PC-3 (cell line): ENCODE measurements at regions not wholly inside any gene's neighbourhood (a gene's known extent, or its start where the extent isn't known, plus 50 kb on each side); places are given as distances from the start of the nearest gene placed in this dataset.

ENCODE experiments used
- ATAC-seq: fragments of 200-7000 bp; cut with Tn5 transposase; 2 replicates; pipeline ENCODE4 v1.9.1; 2020; ENCODE audit warnings: mild to moderate bottlenecking, moderate library complexity
- BruUV-seq: library from RNA; stranded (reverse); fragments of 400-500 nt; replicated peaks from 2 replicates; lab custom pipeline; 2021; lab: Mats Ljungman, UMichigan
- CTCF ChIA-PET: fragments of 300-600 bp; sonication (Branson Sonifier 250); formaldehyde crosslinking; loops from one replicate; lab custom pipeline; 2022; ENCODE audit warnings: antibody characterized with exemption; lab: Charles Lee
- POLR2A ChIA-PET: fragments of 300-600 bp; sonication (Branson Sonifier 250); formaldehyde crosslinking; loops from one replicate; lab custom pipeline; 2022; ENCODE audit warnings: antibody characterized with exemption; ENCODE audit not compliant: unreplicated experiment; lab: Charles Lee
- DNase-seq: peaks from one replicate; pipeline ENCODE4 v3.0.0-alpha.2; 2015
- H2AFZ ChIP-seq: fragments of 300-600 bp; sonication (generic); 2 replicates; pipeline ENCODE4 v1.6.0; 2016; ENCODE audit warnings: antibody characterized with exemption, low read length
- H3F3A ChIP-seq: fragments of 300-600 bp; sonication (generic); one replicate; pipeline ENCODE4 v1.6.0; 2017; ENCODE audit warnings: antibody characterized with exemption, low read length, control low read depth, mild to moderate bottlenecking; ENCODE audit not compliant: unreplicated experiment
- H3K27ac ChIP-seq: fragments of 300-600 bp; sonication (generic); 2 replicates; pipeline ENCODE4 v1.5.1; 2016; ENCODE audit warnings: mild to moderate bottlenecking, low read length
- H3K27me3 ChIP-seq: fragments of 300-600 bp; sonication (generic); 2 replicates; pipeline ENCODE4 v1.6.1; 2016; ENCODE audit warnings: low read length, mixed read lengths
- H3K36me3 ChIP-seq: fragments of 300-600 bp; sonication (generic); 2 replicates; pipeline ENCODE4 v1.6.1; 2016; ENCODE audit warnings: low read depth, mixed run types, low read length, mixed read lengths
- H3K4me1 ChIP-seq: fragments of 300-600 bp; sonication (generic); 2 replicates; pipeline ENCODE4 v1.5.1; 2016; ENCODE audit warnings: low read length; ENCODE audit not compliant: insufficient read depth
- H3K4me2 ChIP-seq: fragments of 300-600 bp; sonication (generic); 2 replicates; pipeline ENCODE4 v1.6.0; 2016; ENCODE audit warnings: low read length
- H3K4me3 ChIP-seq: fragments of 300-600 bp; sonication (generic); 2 replicates; pipeline ENCODE4 v1.5.1; 2016; ENCODE audit warnings: mild to moderate bottlenecking, low read length, mixed read lengths
- H3K79me2 ChIP-seq: fragments of 300-600 bp; sonication (generic); 2 replicates; pipeline ENCODE4 v1.6.1; 2017; ENCODE audit warnings: low read length, mixed read lengths
- H3K9ac ChIP-seq: fragments of 300-600 bp; sonication (generic); 2 replicates; pipeline ENCODE4 v1.6.0; 2016; ENCODE audit warnings: mild to moderate bottlenecking, low read length
- H3K9me2 ChIP-seq: fragments of 300-600 bp; sonication (generic); replicated peaks from 2 replicates; pipeline ENCODE4 v1.6.1; 2016; ENCODE audit warnings: mixed run types, low read length, mixed read lengths
- H3K9me3 ChIP-seq: fragments of 300-600 bp; sonication (generic); 2 replicates; pipeline ENCODE4 v1.6.1; 2016; ENCODE audit warnings: low read length, mixed read lengths
- H4K20me1 ChIP-seq: fragments of 300-600 bp; sonication (generic); 2 replicates; pipeline ENCODE4 v1.6.1; 2016; ENCODE audit warnings: low read length, mixed read lengths
- CTCF ChIP-seq: fragments of 300-600 bp; sonication (generic); conservative IDR thresholded peaks from 2 replicates; pipeline ENCODE4 v1.5.1; 2017; ENCODE audit warnings: antibody characterized with exemption, low read depth, mild to moderate bottlenecking, low read length
- EZH2 ChIP-seq: fragments of 300-600 bp; sonication (generic); IDR thresholded peaks from one replicate; pipeline ENCODE4 v1.6.1; 2017; ENCODE audit warnings: antibody characterized with exemption, mild to moderate bottlenecking, low read length; ENCODE audit not compliant: unreplicated experiment
- EZH2phosphoT487 ChIP-seq: fragments of 300-600 bp; sonication (generic); IDR thresholded peaks from 2 replicates; pipeline ENCODE4 v1.6.1; 2018; ENCODE audit warnings: mild to moderate bottlenecking, antibody characterized with exemption, low read length, borderline replicate concordance
- intact Hi-C: fragments of 100-400 bp; cut with micrococcal nuclease; formaldehyde crosslinking; loops from 2 replicates; pipeline ENCODE4 v1.9.0; 2023

DNA sequence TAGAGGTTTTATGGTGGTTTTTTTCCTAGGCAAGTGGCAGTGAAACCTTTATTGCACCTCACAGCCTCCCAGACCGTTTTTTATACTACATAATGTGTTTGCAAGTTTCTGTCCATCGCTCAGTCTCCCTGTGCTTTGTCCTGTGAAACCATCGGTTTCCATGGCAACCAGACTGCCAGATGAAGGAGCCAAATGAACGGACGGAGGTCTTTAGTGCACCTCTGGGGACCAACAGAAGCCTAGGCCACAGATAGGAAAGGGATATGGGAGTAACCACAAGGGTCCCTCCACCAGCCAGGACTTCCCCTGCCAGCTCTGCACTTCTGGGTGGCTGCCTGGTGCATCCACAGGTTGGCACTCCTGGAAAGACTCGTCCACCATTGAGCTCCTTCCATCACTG lies 165.0 kb downstream of the CHST1 start:
- H3K27ac ChIP-seq, result no peak overlapping the region
- no peak for DNase-seq
- intact Hi-C loops, result no loop called here
- no peaks in the 10 kb centered on the region for H3K9me2 ChIP-seq
- ATAC-seq, result no peak
- H3K4me1 ChIP-seq, result no peaks in the 10 kb centered on the region
- TF ChIP-seq EZH2phosphoT487 (no peak), CTCF (no peak), EZH2 (no peak)
- H3K79me2 ChIP-seq, result no peaks in the 10 kb centered on the region
- no peaks in the 10 kb centered on the region for H3K36me3 ChIP-seq
- no peak overlapping the region for H3K4me3 ChIP-seq
- H3F3A ChIP-seq, result no peaks in the 10 kb centered on the region
- POLR2A ChIA-PET, result no interaction called here
- H3K9me3 ChIP-seq, result no peaks in the 10 kb centered on the region
- no peaks in the 10 kb centered on the region for H4K20me1 ChIP-seq
- no TSS peak for BruUV-seq
- no peak overlapping the region for H3K4me2 ChIP-seq
- 0 out of 2 replicates have a peak, but pooled peaks cover 4% of the 10 kb centered on the region for H3K27me3 ChIP-seq
- H2AFZ ChIP-seq, result no peak overlapping the region
- H3K9ac ChIP-seq, result no peak overlapping the region
- CTCF ChIA-PET, result no interaction called here

DNA sequence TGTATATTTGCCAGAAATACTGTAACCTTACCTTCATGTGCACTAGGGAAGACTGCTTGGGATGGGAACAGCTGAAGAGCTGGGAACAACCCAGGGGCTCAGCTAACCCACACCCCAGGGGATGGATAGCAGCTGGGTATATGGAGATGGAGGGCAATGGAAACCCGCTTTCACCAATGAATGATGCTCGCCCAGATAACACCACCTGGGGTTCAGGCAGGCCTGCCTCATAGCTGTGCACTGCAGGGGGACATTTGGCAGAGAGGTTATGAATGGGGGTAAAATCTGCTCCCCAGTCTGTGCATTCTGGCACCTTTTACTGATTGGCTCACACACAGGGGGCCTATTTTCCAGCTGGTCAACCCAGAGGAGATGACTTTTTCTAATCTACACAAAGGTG lies 170.7 kb downstream of the CHST1 start:
- Histone ChIP-seq H3F3A (no peaks in the 10 kb centered on the region), H3K36me3 (no peaks in the 10 kb centered on the region), H3K4me1 (no peaks in the 10 kb centered on the region), H3K4me3 (no peak overlapping the region), H3K27ac (no peak overlapping the region), H3K79me2 (no peaks in the 10 kb centered on the region), H4K20me1 (no peaks in the 10 kb centered on the region), H3K9me3 (no peaks in the 10 kb centered on the region), H3K4me2 (no peak overlapping the region), H3K9ac (no peak overlapping the region), H3K9me2 (no peaks in the 10 kb centered on the region), H2AFZ (no peak overlapping the region), H3K27me3 (peaks cover 40% of the 10 kb centered on the region; the same call in 1 of the 2 replicates)
- ChIA-PET CTCF (no interaction called here), POLR2A (no interaction called here)
- no peak for ATAC-seq
- BruUV-seq, result no TSS peak
- intact Hi-C loops, result no loop called here
- TF ChIP-seq CTCF, result no peak
- TF ChIP-seq EZH2, result no peak
- no peak for TF ChIP-seq EZH2phosphoT487
- no peak for DNase-seq

DNA sequence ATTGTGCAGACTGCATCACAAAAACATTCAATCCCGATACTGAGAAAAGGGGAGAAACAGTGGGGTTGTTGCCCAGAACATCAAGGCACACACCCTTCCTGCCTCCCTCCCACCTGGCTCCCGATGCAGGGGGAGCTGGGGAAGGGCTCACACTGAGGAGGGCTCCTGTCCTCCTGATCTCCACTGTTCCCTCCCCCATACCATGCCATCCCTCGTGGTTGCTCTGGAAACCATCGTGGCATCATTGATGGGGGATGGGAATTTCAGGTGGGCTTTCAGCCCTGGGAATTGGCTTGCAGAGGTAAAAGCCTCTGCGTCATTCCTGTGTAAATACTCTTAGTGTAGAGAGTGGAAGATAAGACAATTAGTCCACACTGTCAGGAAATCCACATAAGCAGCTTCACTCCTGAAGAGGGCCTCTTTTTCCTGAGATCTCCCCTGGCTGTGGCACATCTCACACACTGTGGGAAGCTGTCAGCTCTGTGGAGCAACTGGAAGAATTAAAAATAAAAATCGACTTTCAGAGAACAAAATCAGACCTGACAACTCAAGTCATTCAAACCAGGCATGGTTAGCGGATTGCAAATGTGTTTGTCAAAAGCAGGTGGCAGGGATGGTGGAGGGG lies 176.0 kb downstream of the CHST1 start:
- intact Hi-C loops, result no loop called here
- DNase-seq (no peak), ATAC-seq (no peak)
- Histone ChIP-seq H3K4me3 (no peak overlapping the region), H3K27me3 (peaks cover 57% of the 10 kb centered on the region; the same call in 1 of the 2 replicates), H3K9me2 (no peaks in the 10 kb centered on the region), H4K20me1 (no peaks in the 10 kb centered on the region), H3F3A (no peaks in the 10 kb centered on the region), H3K36me3 (no peaks in the 10 kb centered on the region), H3K4me1 (no peaks in the 10 kb centered on the region), H3K4me2 (no peak overlapping the region), H3K9ac (no peak overlapping the region), H2AFZ (no peak overlapping the region), H3K9me3 (no peaks in the 10 kb centered on the region), H3K79me2 (no peaks in the 10 kb centered on the region), H3K27ac (no peak overlapping the region)
- ChIA-PET POLR2A (no interaction called here), CTCF (no interaction called here)
- TF ChIP-seq CTCF (no peak), EZH2 (no peak), EZH2phosphoT487 (no peak)
- no TSS peak for BruUV-seq
